Erythroblast (primary cell): ENCODE measurements at regions not wholly inside any gene's neighbourhood (a gene's known extent, or its start where the extent isn't known, plus 50 kb on each side); places are given as distances from the start of the nearest gene placed in this dataset.

Experiments used
- DNase-seq, 2 experiments: peaks; one replicate each; lab custom pipeline; 2025; lab: John Stamatoyannopoulos, UW
- GATA1 ChIP-seq: IDR thresholded peaks from 2 replicates; pipeline ENCODE4 v1.6.1; 2011; ENCODE audit warnings: low read depth, mild to moderate bottlenecking, control low read depth, low read length, moderate library complexity
- POLR2A ChIP-seq: IDR thresholded peaks from 2 replicates; pipeline ENCODE4 v1.6.1; 2011; ENCODE audit warnings: mild to moderate bottlenecking, low read length

DNA sequence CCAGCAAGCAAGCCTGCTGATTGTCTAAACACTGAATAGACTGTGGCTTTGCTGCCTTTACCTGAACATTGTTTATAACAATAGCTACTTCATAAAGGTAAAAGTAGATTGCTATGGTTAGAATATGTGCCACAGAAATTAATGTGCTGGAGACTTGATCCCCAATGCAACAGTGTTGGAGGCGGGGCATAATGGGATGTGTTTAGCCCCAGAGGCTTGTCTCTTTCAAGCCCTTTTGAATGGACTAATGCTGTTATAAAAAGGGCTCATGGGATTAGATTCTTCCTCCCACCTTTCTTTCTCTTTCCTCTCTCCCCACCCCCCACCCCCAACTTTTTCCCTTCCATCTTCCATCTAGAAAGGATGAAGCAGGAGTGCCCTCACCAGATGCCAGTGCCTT is 80.2 kb upstream of the PPP2R5A start:
- TF ChIP-seq POLR2A (no peak), GATA1 (no peak)
- DNase-seq, result no peak

DNA sequence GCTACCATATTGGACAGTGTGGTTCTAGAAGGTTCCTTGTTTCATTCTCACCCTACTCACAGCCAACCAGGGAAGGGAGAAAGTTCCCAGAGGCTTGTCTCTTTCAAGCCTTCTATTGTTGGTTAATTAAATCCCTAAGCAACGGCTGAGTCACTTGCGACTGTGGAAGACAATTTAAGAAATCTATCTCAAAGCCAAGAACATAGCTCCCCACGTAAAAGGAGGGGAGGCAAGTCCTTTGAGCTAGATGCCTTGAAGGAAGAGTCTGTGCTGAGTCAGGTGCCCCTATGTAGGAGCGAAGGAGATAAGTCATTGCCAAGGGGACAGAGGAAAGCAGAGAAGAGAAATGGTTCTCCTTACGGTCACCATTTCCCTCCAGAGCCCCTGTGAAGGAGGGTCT is 79.4 kb upstream of the PPP2R5A start:
- TF ChIP-seq POLR2A (no peak), GATA1 (no peak)
- DNase-seq, result no peak

DNA sequence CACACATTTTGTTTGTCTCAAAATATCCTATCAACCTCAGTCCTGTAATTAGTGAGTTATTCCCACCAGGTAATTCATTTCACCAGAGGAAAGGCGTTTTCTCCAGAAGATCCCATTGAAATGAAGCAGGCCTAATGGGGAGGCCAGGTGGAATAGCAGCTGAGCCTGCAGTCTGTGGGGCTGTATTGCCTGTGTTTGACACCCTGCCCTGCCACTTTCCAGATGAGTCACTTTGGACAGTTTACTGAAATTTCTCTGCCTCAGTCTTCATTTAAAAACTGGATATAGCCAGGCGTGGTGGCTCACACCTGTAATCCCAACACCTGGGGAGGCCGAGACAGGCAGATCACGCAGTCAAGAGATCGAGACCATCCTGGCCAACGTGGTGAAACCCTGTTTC is 78.1 kb upstream of the PPP2R5A start:
- DNase-seq, result no peak
- no peak for TF ChIP-seq POLR2A
- no peak for TF ChIP-seq GATA1

DNA sequence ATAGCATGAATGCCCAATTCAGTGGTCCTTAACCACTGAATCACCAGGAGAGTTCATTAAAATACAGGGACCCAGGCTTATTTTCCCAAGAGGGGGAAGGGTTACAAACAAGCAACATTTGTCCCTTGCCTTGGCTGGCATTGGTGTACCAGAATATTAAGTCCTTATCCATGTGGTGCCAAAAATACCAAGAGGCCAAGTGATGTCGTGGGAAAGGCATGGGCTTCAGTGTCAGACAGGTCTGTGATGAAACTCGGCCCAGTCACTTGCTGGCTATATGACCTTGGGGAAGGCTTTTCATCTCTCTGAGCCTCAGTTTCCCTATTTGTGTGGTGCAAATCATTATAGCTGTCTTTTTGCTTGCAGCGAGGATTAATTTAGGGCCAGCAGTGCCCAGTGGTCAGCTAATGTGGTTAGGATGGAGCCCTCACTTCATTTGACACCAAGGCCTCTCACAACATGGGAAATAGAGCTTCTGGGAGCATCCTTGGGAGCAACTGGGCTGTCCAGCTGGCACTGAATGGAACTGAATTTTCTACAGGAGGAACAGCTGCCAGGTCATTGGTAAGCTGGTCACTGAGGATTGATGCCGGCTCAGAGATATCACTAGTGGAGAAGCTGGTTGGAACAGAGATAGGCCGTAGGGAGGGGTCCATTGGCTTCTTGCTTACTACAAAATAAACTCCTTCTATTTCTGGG is 77.2 kb upstream of the PPP2R5A start:
- no peak for TF ChIP-seq GATA1
- TF ChIP-seq POLR2A, result no peak
- no peak for DNase-seq

DNA sequence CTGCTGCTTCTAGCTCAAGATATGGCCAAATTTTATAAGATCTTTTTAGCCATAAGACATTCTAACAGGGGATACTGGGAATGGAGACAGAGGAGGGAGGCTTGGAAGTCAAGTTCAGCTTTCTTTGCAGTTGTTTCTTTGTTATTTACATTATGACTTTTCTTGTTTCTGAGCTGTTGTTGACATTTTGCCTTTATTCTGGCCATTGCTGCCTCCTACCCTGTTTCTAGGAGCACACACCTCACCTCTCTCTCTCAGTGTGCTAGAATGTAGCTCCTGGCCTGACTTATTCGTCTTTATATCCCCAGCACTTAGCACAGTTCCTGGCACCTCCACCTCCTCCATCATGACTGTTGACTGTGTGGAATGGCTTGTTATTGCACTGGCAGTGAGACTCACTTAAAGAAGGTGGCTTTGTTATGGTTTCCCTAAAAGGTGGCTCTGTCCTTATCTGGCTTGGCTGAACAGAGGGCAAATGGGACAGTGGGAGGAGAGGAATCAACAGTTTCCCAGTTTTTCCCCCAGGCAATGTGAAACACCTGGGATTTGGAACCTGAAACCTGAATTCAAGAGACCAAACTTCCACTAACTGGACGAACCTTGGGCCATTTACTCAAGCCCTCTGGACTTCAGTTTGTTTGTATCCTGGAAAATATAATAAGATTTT is 76.1 kb upstream of the PPP2R5A start:
- DNase-seq, result no peak
- TF ChIP-seq POLR2A, result no peak
- no peak for TF ChIP-seq GATA1

DNA sequence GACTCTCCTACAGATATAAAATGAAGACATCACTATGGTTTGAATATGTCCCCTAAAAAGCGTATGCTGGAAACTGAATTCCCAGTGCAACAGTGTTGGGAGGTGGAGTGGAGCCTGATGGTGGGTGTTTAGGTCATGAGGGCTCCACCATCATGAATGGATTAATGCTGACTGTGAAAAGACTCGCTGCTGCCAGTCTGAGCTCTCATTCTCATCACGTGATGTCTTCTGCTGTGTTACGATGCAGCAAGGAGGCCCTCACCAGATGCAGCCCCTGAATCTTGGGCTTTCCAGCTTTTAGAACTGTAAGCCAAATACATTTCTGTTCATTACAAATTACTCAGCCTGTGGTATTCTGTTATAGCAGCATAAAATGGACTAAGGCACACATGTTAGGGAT is 73.8 kb upstream of the PPP2R5A start:
- DNase-seq, result no peak
- no peak for TF ChIP-seq GATA1
- no peak for TF ChIP-seq POLR2A

DNA sequence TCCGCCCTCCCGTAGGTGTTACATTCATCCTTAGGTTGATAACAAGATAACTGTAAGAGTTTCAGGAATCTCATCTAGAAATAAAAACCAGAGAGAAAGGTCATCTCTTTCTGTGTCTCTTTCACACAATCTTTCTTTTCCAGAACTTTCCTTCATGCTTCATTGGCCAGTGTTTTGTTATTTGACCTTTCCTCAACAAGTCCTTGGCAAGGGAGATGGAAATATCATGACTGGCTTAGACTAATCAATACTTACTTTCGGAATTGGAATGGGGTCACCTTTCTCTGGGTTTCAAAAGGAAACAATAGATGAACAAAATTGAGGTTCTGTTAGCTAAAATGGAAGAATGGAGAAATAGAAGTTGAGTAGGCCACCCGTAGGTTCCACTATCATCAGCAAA is 72.9 kb upstream of the PPP2R5A start:
- no peak for DNase-seq
- no peak for TF ChIP-seq GATA1
- no peak for TF ChIP-seq POLR2A

DNA sequence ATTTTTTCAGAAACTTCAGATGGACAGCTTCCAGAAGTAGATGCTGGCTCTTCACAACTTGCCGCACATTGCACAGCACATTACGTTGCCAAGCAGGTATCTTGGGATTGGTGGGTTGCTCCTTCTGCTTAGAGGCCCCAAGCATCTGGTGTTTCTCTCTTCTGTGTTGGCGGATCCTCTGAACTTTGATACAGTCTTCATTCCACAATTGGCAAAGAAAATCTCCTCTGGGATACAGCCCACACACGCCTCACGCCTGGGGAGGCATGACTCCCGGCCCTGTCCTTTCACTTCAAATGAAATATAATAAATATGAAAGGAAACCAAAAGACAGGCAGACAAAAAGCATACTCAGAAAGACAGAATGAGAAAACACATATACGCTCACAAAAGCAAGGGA is 72.3 kb upstream of the PPP2R5A start:
- TF ChIP-seq POLR2A (no peak), GATA1 (no peak)
- DNase-seq, result no peak

DNA sequence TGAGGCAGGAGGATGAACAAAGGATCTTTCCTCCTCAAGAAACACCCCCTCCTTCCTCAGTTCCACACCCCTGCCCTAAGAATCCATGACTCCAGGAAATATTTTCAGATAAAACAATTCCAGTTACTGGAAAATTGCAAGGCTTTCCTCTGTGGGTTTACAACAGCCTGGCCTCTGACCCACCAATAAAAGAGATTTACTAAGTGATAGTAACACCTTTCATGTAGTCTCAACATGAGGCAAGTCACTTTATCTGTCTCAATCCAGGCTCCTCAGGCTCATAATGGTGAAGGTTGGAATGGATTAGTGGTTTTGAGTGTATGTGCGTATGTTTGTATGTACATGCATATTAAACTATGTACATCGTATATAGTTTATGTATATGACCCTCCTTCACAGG is 71.4 kb upstream of the PPP2R5A start:
- no peak for DNase-seq
- TF ChIP-seq GATA1 (no peak), POLR2A (no peak)

DNA sequence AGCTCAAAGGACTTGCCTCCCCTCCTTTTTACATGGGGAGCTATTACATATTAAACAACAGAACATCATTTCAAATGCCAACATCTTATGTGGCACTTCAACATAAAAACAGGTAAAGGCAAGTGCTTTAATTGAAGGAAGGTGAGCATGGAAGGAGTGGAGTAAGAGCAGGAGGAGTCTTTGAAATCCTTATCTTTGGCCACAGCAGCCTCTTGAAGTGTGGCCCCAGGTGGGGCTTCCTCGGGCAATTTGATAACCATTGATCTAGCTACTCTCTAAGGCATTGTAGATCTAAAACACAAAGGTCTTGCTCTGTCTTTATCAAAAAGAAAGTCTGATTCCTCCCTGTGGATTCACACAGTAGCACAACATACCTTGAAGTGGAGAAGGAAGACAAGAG is 70.9 kb upstream of the PPP2R5A start:
- TF ChIP-seq POLR2A (no peak), GATA1 (no peak)
- DNase-seq, result peak in 1 of 2 experiments; percentile 15

DNA sequence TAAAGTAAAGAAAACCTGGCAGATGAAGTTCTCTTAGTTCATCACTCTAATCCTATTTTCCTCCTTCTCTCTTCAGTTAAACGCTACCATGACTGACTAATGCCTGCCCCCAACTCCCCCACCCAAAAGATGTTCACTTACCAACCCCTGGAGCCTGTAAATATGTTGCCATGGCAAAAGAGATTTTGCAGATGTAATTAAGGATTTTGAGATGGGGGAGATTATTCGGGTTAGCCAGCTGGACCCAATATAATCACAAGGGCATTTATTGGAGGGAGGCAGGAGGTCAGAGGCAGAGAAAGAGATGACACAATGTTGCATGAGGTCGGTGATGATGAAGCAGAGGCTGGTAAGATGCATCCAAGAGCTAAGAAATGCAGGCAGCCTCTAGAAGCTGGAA is 69.3 kb upstream of the PPP2R5A start:
- TF ChIP-seq POLR2A (no peak), GATA1 (no peak)

DNA sequence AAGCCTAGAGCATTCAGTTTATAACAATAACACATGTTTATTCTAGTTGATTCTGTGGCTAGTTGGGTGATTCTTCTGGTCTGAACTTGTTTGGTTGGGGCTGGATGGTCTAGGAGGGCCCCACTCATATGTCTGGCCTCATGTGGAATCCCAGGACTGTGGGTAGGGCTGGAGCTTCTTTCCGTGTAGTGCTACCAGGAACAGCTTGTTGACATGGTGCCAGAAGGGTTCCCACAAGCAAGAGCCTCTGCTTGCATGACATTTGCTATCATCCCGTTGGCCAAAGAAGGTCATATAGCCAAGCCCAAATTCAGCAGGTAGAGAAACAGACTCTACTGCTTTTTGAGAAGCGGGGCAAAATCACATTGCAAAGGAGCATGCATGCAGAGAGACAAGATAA is 67.6 kb upstream of the PPP2R5A start:
- DNase-seq, result no peak
- no peak for TF ChIP-seq POLR2A
- no peak for TF ChIP-seq GATA1

More for the DNA sequence above, 69.3 kb upstream of the PPP2R5A start:
- no peak for DNase-seq

DNA sequence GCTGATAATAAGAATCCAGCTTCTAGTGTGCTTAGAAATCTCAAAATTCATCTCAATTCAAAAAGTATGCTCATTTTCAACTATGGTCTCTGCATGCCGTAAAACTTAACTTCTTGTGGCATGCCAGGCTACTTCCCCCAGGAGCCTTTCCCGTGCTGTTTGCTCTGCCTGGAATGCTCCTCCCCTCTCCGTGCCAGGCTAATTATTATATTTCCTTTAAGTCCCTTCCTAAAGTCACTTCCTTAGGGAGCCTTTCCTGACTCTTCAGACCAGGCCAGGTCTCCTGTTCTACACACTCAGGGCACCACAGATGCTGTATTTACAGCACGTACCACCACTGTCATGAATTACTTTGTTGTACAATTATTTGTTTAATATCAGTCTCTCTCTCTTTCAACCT is 67.1 kb upstream of the PPP2R5A start:
- no peak for TF ChIP-seq POLR2A
- DNase-seq, result no peak

DNA sequence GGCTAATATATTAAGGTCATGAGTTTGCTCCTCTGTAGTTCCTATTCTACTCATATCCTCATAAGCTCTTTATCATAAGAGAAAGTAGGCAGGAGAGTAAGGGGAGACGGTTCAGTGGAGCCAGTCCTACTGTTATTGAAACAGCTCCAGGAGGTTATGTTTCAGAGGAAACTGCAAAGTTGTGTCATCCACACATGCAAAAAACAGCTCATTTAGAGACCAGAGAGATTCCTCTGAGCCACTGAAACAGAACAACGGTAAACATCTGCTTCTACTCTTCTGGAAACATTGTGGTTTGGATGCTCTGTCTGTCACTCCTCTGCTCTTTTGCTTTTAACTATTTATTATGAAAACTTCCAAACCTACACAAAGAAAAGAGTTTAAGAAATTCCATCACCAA is 66.3 kb upstream of the PPP2R5A start:
- no peak for DNase-seq
- no peak for TF ChIP-seq POLR2A
- no peak for TF ChIP-seq GATA1
